ENCODE measurements at regions not wholly inside any gene's neighbourhood (a gene's known extent, or its start where the extent isn't known, plus 50 kb on each side); places are given as distances from the start of the nearest gene placed in this dataset.
A peak's percentile ranks its signal among the peaks of the same experiment; 100 is the strongest.

GRCh38 chr13:42373048-42373812, 101.3 kb downstream of the AKAP11 start:
- no peak overlapping the region for H3K4me3 ChIP-seq (ENCODE audit: insufficient read depth in 1 of 2, low read depth in 1 of 2, low read length in 2 of 2)
- H3K27ac ChIP-seq (ENCODE audit: low read length, poor library complexity, severe bottlenecking): no peak overlapping the region
- H3K9me3 ChIP-seq (ENCODE audit: control insufficient read depth, low read length): no peaks in the 10 kb centered on the region
- H2BK120ac ChIP-seq (ENCODE audit: low read depth, low read length): no peak overlapping the region
- DNase-seq: no peak
- no peak overlapping the region for H2BK5ac ChIP-seq (ENCODE audit: low read depth, low read length, poor library complexity, severe bottlenecking)
- H3K18ac ChIP-seq (ENCODE audit: low read depth in 1 of 2, low read length in 2 of 2): no peak overlapping the region
- no peak overlapping the region for H2BK15ac ChIP-seq (ENCODE audit: low read depth, poor library complexity, severe bottlenecking)
- H2AK5ac ChIP-seq (ENCODE audit: low read length, severe bottlenecking): no peak overlapping the region
- H3K4ac ChIP-seq (ENCODE audit: low read depth in 1 of 2, low read length in 2 of 2): no peak overlapping the region
- H3K36me3 ChIP-seq (ENCODE audit: control insufficient read depth in 1 of 2, insufficient read depth in 2 of 2, low read depth in 1 of 2, low read length in 2 of 2): no peaks in the 10 kb centered on the region
- H4K8ac ChIP-seq (ENCODE audit: low read length): no peak overlapping the region
- H3K79me1 ChIP-seq (replicated peaks; ENCODE audit: low read length, poor library complexity, severe bottlenecking): no peaks in the 10 kb centered on the region
- no peak overlapping the region for H3K14ac ChIP-seq (ENCODE audit: low read length in 2 of 2)
- no peaks in the 10 kb centered on the region for H3K4me1 ChIP-seq (ENCODE audit: control insufficient read depth, insufficient read depth, low read depth, low read length)
- no peak overlapping the region for H3K4me2 ChIP-seq (ENCODE audit: low read length, poor library complexity, severe bottlenecking)
- no peak overlapping the region for H4K91ac ChIP-seq (ENCODE audit: low read length)
- 96% methylated on average over 6 of the region's 7 CpGs for WGBS
- no peak overlapping the region for H2BK12ac ChIP-seq (ENCODE audit: low read length in 2 of 2)
- no peak overlapping the region for H2AFZ ChIP-seq (ENCODE audit: low read depth, low read length)
- no peak overlapping the region for H3K23ac ChIP-seq (ENCODE audit: low read length in 2 of 2)
- H3K9ac ChIP-seq (ENCODE audit: low read length): no peak overlapping the region
- H3K27me3 ChIP-seq (ENCODE audit: control insufficient read depth in 1 of 2, insufficient read depth in 1 of 2, low read length in 2 of 2): no peaks in the 10 kb centered on the region

- no peaks in the 10 kb centered on the region for H3K36me3 ChIP-seq (ENCODE audit: control insufficient read depth in 1 of 2, insufficient read depth in 2 of 2, low read depth in 1 of 2, low read length in 2 of 2)
- H2BK5ac ChIP-seq (ENCODE audit: low read depth, low read length, poor library complexity, severe bottlenecking): no peak overlapping the region
- no peak overlapping the region for H4K8ac ChIP-seq (ENCODE audit: low read length)
- no peaks in the 10 kb centered on the region for H3K27me3 ChIP-seq (ENCODE audit: control insufficient read depth in 1 of 2, insufficient read depth in 1 of 2, low read length in 2 of 2)
- H2BK120ac ChIP-seq (ENCODE audit: low read depth, low read length): no peak overlapping the region
- H2AK5ac ChIP-seq (ENCODE audit: low read length, severe bottlenecking): no peak overlapping the region
- no peak overlapping the region for H3K4ac ChIP-seq (ENCODE audit: low read depth in 1 of 2, low read length in 2 of 2)
- H3K79me1 ChIP-seq (replicated peaks; ENCODE audit: low read length, poor library complexity, severe bottlenecking): no peaks in the 10 kb centered on the region
- no peak overlapping the region for H3K9ac ChIP-seq (ENCODE audit: low read length)
- H2AFZ ChIP-seq (ENCODE audit: low read depth, low read length): no peak overlapping the region
- no peak overlapping the region for H2BK12ac ChIP-seq (ENCODE audit: low read length in 2 of 2)
- H3K27ac ChIP-seq (ENCODE audit: low read length, poor library complexity, severe bottlenecking): no peak overlapping the region
- H3K4me2 ChIP-seq (ENCODE audit: low read length, poor library complexity, severe bottlenecking): no peak overlapping the region
- DNase-seq: no peak
- no peak overlapping the region for H3K18ac ChIP-seq (ENCODE audit: low read depth in 1 of 2, low read length in 2 of 2)
- no peaks in the 10 kb centered on the region for H3K4me1 ChIP-seq (ENCODE audit: control insufficient read depth, insufficient read depth, low read depth, low read length)
- no peak overlapping the region for H2BK15ac ChIP-seq (ENCODE audit: low read depth, poor library complexity, severe bottlenecking)
- H3K23ac ChIP-seq (ENCODE audit: low read length in 2 of 2): no peak overlapping the region
- no peak overlapping the region for H4K91ac ChIP-seq (ENCODE audit: low read length)
- no peak overlapping the region for H3K14ac ChIP-seq (ENCODE audit: low read length in 2 of 2)
- no peak overlapping the region for H3K4me3 ChIP-seq (ENCODE audit: insufficient read depth in 1 of 2, low read depth in 1 of 2, low read length in 2 of 2)
- no peaks in the 10 kb centered on the region for H3K9me3 ChIP-seq (ENCODE audit: control insufficient read depth, low read length)
These were observed 103.7 kb downstream of the AKAP11 start for GRCh38 chr13:42375663-42376062.

- Histone ChIP-seq H3K4ac (ENCODE audit: low read depth in 1 of 2, low read length in 2 of 2) (no peak overlapping the region), H2AFZ (ENCODE audit: low read depth, low read length) (no peak overlapping the region), H2AK5ac (ENCODE audit: low read length, severe bottlenecking) (no peak overlapping the region), H3K14ac (ENCODE audit: low read length in 2 of 2) (no peak overlapping the region), H4K8ac (ENCODE audit: low read length) (no peak overlapping the region), H3K18ac (ENCODE audit: low read depth in 1 of 2, low read length in 2 of 2) (no peak overlapping the region), H3K27ac (ENCODE audit: low read length, poor library complexity, severe bottlenecking) (no peak overlapping the region), H3K9ac (ENCODE audit: low read length) (peak overlapping the region; percentile 43), H3K36me3 (ENCODE audit: control insufficient read depth in 1 of 2, insufficient read depth in 2 of 2, low read depth in 1 of 2, low read length in 2 of 2) (no peaks in the 10 kb centered on the region), H2BK120ac (ENCODE audit: low read depth, low read length) (no peak overlapping the region), H3K4me1 (ENCODE audit: control insufficient read depth, insufficient read depth, low read depth, low read length) (no peaks in the 10 kb centered on the region), H3K23ac (ENCODE audit: low read length in 2 of 2) (no peak overlapping the region), H3K9me3 (ENCODE audit: control insufficient read depth, low read length) (no peaks in the 10 kb centered on the region), H3K4me3 (ENCODE audit: insufficient read depth in 1 of 2, low read depth in 1 of 2, low read length in 2 of 2) (no peak overlapping the region), H4K91ac (ENCODE audit: low read length) (no peak overlapping the region), H3K4me2 (ENCODE audit: low read length, poor library complexity, severe bottlenecking) (no peak overlapping the region), H2BK5ac (ENCODE audit: low read depth, low read length, poor library complexity, severe bottlenecking) (no peak overlapping the region), H3K79me1 (replicated peaks; ENCODE audit: low read length, poor library complexity, severe bottlenecking) (no peaks in the 10 kb centered on the region), H2BK12ac (ENCODE audit: low read length in 2 of 2) (no peak overlapping the region), H3K27me3 (ENCODE audit: control insufficient read depth in 1 of 2, insufficient read depth in 1 of 2, low read length in 2 of 2) (no peaks in the 10 kb centered on the region), H2BK15ac (ENCODE audit: low read depth, poor library complexity, severe bottlenecking) (no peak overlapping the region)
- WGBS: 92% methylated on average over 1 of the region's 4 CpGs
- DNase-seq: peak; percentile 83
These were observed 105.9 kb downstream of the AKAP11 start for GRCh38 chr13:42377640-42378382.

- no peaks in the 10 kb centered on the region for H3K27me3 ChIP-seq (ENCODE audit: control insufficient read depth in 1 of 2, insufficient read depth in 1 of 2, low read length in 2 of 2)
- no peak for DNase-seq
- H4K8ac ChIP-seq (ENCODE audit: low read length): no peak overlapping the region
- H2BK5ac ChIP-seq (ENCODE audit: low read depth, low read length, poor library complexity, severe bottlenecking): no peak overlapping the region
- no peak overlapping the region for H3K4me3 ChIP-seq (ENCODE audit: insufficient read depth in 1 of 2, low read depth in 1 of 2, low read length in 2 of 2)
- no peak overlapping the region for H2BK15ac ChIP-seq (ENCODE audit: low read depth, poor library complexity, severe bottlenecking)
- no peak overlapping the region for H2BK120ac ChIP-seq (ENCODE audit: low read depth, low read length)
- no peaks in the 10 kb centered on the region for H3K4me1 ChIP-seq (ENCODE audit: control insufficient read depth, insufficient read depth, low read depth, low read length)
- H3K23ac ChIP-seq (ENCODE audit: low read length in 2 of 2): no peak overlapping the region
- WGBS: 96% methylated on average over 2 of the region's 3 CpGs
- peak overlapping the region; percentile 43 for H3K9ac ChIP-seq (ENCODE audit: low read length)
- H3K27ac ChIP-seq (ENCODE audit: low read length, poor library complexity, severe bottlenecking): no peak overlapping the region
- no peak overlapping the region for H3K4me2 ChIP-seq (ENCODE audit: low read length, poor library complexity, severe bottlenecking)
- H3K14ac ChIP-seq (ENCODE audit: low read length in 2 of 2): no peak overlapping the region
- H3K79me1 ChIP-seq (replicated peaks; ENCODE audit: low read length, poor library complexity, severe bottlenecking): no peaks in the 10 kb centered on the region
- H2BK12ac ChIP-seq (ENCODE audit: low read length in 2 of 2): no peak overlapping the region
- no peaks in the 10 kb centered on the region for H3K36me3 ChIP-seq (ENCODE audit: control insufficient read depth in 1 of 2, insufficient read depth in 2 of 2, low read depth in 1 of 2, low read length in 2 of 2)
- H3K4ac ChIP-seq (ENCODE audit: low read depth in 1 of 2, low read length in 2 of 2): no peak overlapping the region
- no peak overlapping the region for H2AK5ac ChIP-seq (ENCODE audit: low read length, severe bottlenecking)
- H3K18ac ChIP-seq (ENCODE audit: low read depth in 1 of 2, low read length in 2 of 2): no peak overlapping the region
- H4K91ac ChIP-seq (ENCODE audit: low read length): no peak overlapping the region
- no peak overlapping the region for H2AFZ ChIP-seq (ENCODE audit: low read depth, low read length)
- no peaks in the 10 kb centered on the region for H3K9me3 ChIP-seq (ENCODE audit: control insufficient read depth, low read length)
These were observed 106.4 kb downstream of the AKAP11 start for GRCh38 chr13:42378383-42378780.
